CD14-positive monocyte (primary cell): ENCODE measurements at regions not wholly inside any gene's neighbourhood (a gene's known extent, or its start where the extent isn't known, plus 50 kb on each side); places are given as distances from the start of the nearest gene placed in this dataset.

ENCODE experiments used
- DNase-seq, 3 donors: peaks; one replicate each; pipeline ENCODE4 v3.0.0-alpha.2; 2011 to 2022
- H2AFZ ChIP-seq: 2 replicates; pipeline ENCODE4 v1.6.0; 2012; ENCODE audit warnings: mild to moderate bottlenecking, low read depth, low read length, inconsistent platforms; ENCODE audit not compliant: insufficient read depth, poor library complexity, severe bottlenecking
- H3K27ac ChIP-seq, 2 donors: 1 replicate in 1 of 2; 2 replicates in 1 of 2; pipeline ENCODE4 v1.5.1; 2012 to 2013; ENCODE audit warnings: low read length in 2 of 2, control low read depth in 1 of 2, inconsistent platforms in 1 of 2, low read depth in 1 of 2, mild to moderate bottlenecking in 1 of 2
- H3K27me3 ChIP-seq, 2 donors: one replicate each; pipeline versions ENCODE4 v1.6.0 to v1.6.1; 2011 to 2013; ENCODE audit warnings: low read length in 2 of 2; ENCODE audit not compliant: control insufficient read depth in 2 of 2, insufficient read depth in 2 of 2
- H3K36me3 ChIP-seq, 2 donors: replicated peaks in 1 of 2; 1 replicate in 1 of 2; 2 replicates in 1 of 2; pipeline versions ENCODE4 v1.5.1 to v1.6.1; 2012 to 2013; ENCODE audit warnings: low read length in 2 of 2, control low read depth in 1 of 2, inconsistent platforms in 1 of 2, mild to moderate bottlenecking in 1 of 2; ENCODE audit not compliant: insufficient read depth in 2 of 2, control insufficient read depth in 1 of 2
- H3K4me1 ChIP-seq, 2 donors: 1 replicate in 1 of 2; 2 replicates in 1 of 2; pipeline versions ENCODE4 v1.5.1 to v1.6.1; 2012 to 2013; ENCODE audit warnings: low read length in 2 of 2, control low read depth in 1 of 2, inconsistent platforms in 1 of 2, mild to moderate bottlenecking in 1 of 2, moderate library complexity in 1 of 2; ENCODE audit not compliant: insufficient read depth in 2 of 2, control insufficient read depth in 1 of 2
- H3K4me2 ChIP-seq: replicated peaks from 2 replicates; pipeline ENCODE3; 2012; ENCODE audit warnings: low read length, moderate library complexity, mild to moderate bottlenecking; ENCODE audit not compliant: poor library complexity, severe bottlenecking; ENCODE audit errors: extremely low read depth
- H3K4me3 ChIP-seq, 3 experiments: fragments of 200-600 bp in 1 of 3; sonication (generic) in 1 of 3; replicated peaks in 1 of 3; 1 replicate in 2 of 3; 2 replicates in 1 of 3; pipeline ENCODE4 v1.5.1; 2011 to 2013; ENCODE audit warnings: low read length in 3 of 3, mild to moderate bottlenecking in 3 of 3, control low read depth in 2 of 3, low read depth in 2 of 3, inconsistent platforms in 1 of 3, moderate library complexity in 1 of 3
- H3K79me2 ChIP-seq: 2 replicates; pipeline ENCODE4 v1.6.0; 2012; ENCODE audit warnings: mild to moderate bottlenecking, control low read depth, inconsistent platforms, low read length, moderate library complexity; ENCODE audit not compliant: insufficient read depth
- H3K9ac ChIP-seq: 2 replicates; pipeline ENCODE4 v1.6.0; 2017; ENCODE audit warnings: low read length, mild to moderate bottlenecking; ENCODE audit not compliant: insufficient read depth, poor library complexity, severe bottlenecking
- H3K9me3 ChIP-seq, 2 donors: replicated peaks in 1 of 2; 1 replicate in 1 of 2; 2 replicates in 1 of 2; pipeline versions ENCODE4 v1.5.1 to v1.6.1; 2012 to 2013; ENCODE audit warnings: low read length in 2 of 2, control low read depth in 1 of 2; ENCODE audit not compliant: control insufficient read depth in 1 of 2, insufficient read depth in 1 of 2
- H4K20me1 ChIP-seq: 2 replicates; pipeline ENCODE4 v1.6.0; 2012; ENCODE audit warnings: mild to moderate bottlenecking, low read length, control low read depth, moderate library complexity; ENCODE audit not compliant: insufficient read depth
- H3K27ac Mint-ChIP-seq, 7 donors: one replicate each; pipeline ENCODE4 v1.8.0; 2020; ENCODE audit warnings: mild to moderate bottlenecking in 7 of 7, mixed read lengths in 7 of 7, moderate library complexity in 6 of 7, inconsistent platforms in 2 of 7
- H3K27me3 Mint-ChIP-seq, 3 donors: one replicate each; pipeline ENCODE4 v1.8.0; 2021 to 2022; ENCODE audit warnings: low read depth in 3 of 3, mild to moderate bottlenecking in 3 of 3, mixed read lengths in 3 of 3, moderate library complexity in 3 of 3, inconsistent platforms in 1 of 3
- H3K36me3 Mint-ChIP-seq, 2 donors: one replicate each; pipeline ENCODE4 v1.8.0; 2020; ENCODE audit warnings: mixed read lengths in 2 of 2, inconsistent platforms in 1 of 2, mild to moderate bottlenecking in 1 of 2
- H3K4me1 Mint-ChIP-seq: one replicate; pipeline ENCODE4 v1.8.0; 2020; ENCODE audit warnings: mild to moderate bottlenecking, mixed read lengths
- H3K4me3 Mint-ChIP-seq, 2 donors: one replicate each; pipeline ENCODE4 v1.8.0; 2020; ENCODE audit warnings: mild to moderate bottlenecking in 2 of 2, mixed read lengths in 2 of 2, moderate library complexity in 1 of 2
- H3K9me3 Mint-ChIP-seq, 7 donors: one replicate each; pipeline ENCODE4 v1.8.0; 2020 to 2022; ENCODE audit warnings: mixed read lengths in 7 of 7, mild to moderate bottlenecking in 6 of 7, moderate library complexity in 6 of 7, inconsistent platforms in 2 of 7
- CTCF ChIP-seq: fragments of 200-600 bp; IDR thresholded peaks from one replicate; pipeline ENCODE4 v1.8.0; 2022; ENCODE audit warnings: antibody characterized with exemption, mild to moderate bottlenecking
- WGBS: methylation state at CpG from one replicate; pipeline ENCODE4 v1.1.5; 2013; ENCODE audit warnings: missing lambda C conversion rate; ENCODE audit not compliant: insufficient coverage; 5-methylcytosine and 5-hydroxymethylcytosine counted together
- intact Hi-C, 2 donors: fragments of 100-400 bp; cut with micrococcal nuclease; formaldehyde crosslinking; loops; one replicate each; pipeline versions ENCODE4 v1.15.0 to v1.15.1; 2023

DNA sequence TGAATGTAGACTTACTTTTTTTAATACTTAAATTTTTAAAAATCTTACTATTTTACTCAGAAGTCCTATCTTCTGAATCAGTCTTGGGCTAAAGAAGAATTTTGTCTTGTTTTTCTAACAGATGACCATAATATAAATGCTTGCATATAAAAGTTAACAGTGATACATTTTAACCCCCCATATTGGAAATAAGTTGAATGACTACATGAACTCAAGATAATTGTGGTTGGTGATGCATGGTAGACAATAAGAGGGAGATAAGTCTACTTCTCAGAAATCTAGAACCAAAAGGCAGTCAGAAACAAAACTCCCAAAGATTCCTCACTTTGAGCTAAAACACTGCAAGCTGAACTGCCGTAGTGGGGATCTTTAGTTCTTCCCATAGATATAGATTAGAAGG is 868.4 kb upstream of the SOX9 start:
- Histone ChIP-seq H3K79me2 (no peaks in the 10 kb centered on the region), H3K36me3 (no peaks in the 10 kb centered on the region), H4K20me1 (no peaks in the 10 kb centered on the region), H3K27ac (no peak overlapping the region), H3K9me3 (peaks cover 4 to 6% of the 10 kb centered on the region in 2 donors), H3K4me3 (no peak overlapping the region), H3K4me2 (no peak overlapping the region), H2AFZ (no peak overlapping the region), H3K9ac (no peak overlapping the region), H3K4me1 (no peaks in the 10 kb centered on the region), H3K27me3 (no peaks in the 10 kb centered on the region)
- Mint-ChIP-seq H3K36me3 (no peaks in the 10 kb centered on the region), H3K9me3 (peaks cover 0 to 5% (median 2%) of the 10 kb centered on the region in 7 donors), H3K27me3 (peaks cover 0 to 2% (median 0%) of the 10 kb centered on the region in 3 donors), H3K27ac (no peak overlapping the region), H3K4me3 (no peak overlapping the region), H3K4me1 (no peaks in the 10 kb centered on the region)
- intact Hi-C loops, result no loop called here
- WGBS, result no CpG with 5 or more reads among the region's 1 CpG
- no peak for TF ChIP-seq CTCF
- no peak for DNase-seq

DNA sequence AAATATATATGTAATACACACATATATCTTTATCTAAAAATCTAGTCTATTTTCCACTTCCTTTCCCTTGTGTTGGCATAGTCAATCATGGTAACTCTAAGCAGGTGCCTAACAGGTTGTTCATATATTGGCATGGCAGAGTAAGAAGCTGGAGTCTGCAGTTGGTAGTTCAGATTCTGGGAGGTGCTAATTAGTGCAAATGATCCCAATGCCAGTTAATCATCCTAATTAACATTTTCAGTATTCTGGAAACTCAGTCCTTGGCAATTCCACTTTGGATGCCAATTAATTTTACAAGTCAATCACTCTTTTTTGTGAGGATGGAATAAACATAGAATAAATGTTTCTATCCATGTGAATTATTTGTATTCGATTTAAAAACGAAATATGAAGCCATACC is 863.7 kb upstream of the SOX9 start:
- no peak for DNase-seq
- Histone ChIP-seq H3K27me3 (no peaks in the 10 kb centered on the region), H3K4me1 (no peaks in the 10 kb centered on the region), H4K20me1 (no peaks in the 10 kb centered on the region), H3K27ac (no peak overlapping the region), H3K9me3 (peaks cover 0 to 4% of the 10 kb centered on the region in 2 donors), H3K4me2 (no peak overlapping the region), H3K79me2 (no peaks in the 10 kb centered on the region), H3K9ac (no peak overlapping the region), H2AFZ (no peak overlapping the region), H3K36me3 (no peaks in the 10 kb centered on the region), H3K4me3 (no peak overlapping the region)
- Mint-ChIP-seq H3K4me1 (no peaks in the 10 kb centered on the region), H3K36me3 (no peaks in the 10 kb centered on the region), H3K27me3 (no peaks in the 10 kb centered on the region), H3K27ac (no peak overlapping the region), H3K9me3 (peaks cover 0 to 5% (median 2%) of the 10 kb centered on the region in 7 donors), H3K4me3 (no peak overlapping the region)
- TF ChIP-seq CTCF, result no peak
- no CpG with 5 or more reads among the region's 2 CpGs for WGBS
- intact Hi-C loops, result no loop called here
